ENCODE measurements at regions not wholly inside any gene's neighbourhood (a gene's known extent, or its start where the extent isn't known, plus 50 kb on each side); places are given as distances from the start of the nearest gene placed in this dataset.

GRCh38 chr2:38215993-38216392, 140.0 kb upstream of the CYP1B1 start:
- peaks cover 37% of the 10 kb centered on the region for H3K4me1 Mint-ChIP-seq
- no peak overlapping the region for H3K4me3 Mint-ChIP-seq
- peaks cover 2% of the 10 kb centered on the region for H3K9me3 Mint-ChIP-seq
- no peak overlapping the region for H3K27ac Mint-ChIP-seq (ENCODE audit: unreplicated experiment)
- no peak for DNase-seq (ENCODE audit: low read depth, low spot score)
- no peaks in the 10 kb centered on the region for H3K36me3 Mint-ChIP-seq (ENCODE audit: low read depth)
- peaks cover 6% of the 10 kb centered on the region for H3K27me3 Mint-ChIP-seq (ENCODE audit: low read depth)
- TF ChIP-seq CTCF (conservative IDR thresholded peaks at IDR 0.05) = no peak

DNA sequence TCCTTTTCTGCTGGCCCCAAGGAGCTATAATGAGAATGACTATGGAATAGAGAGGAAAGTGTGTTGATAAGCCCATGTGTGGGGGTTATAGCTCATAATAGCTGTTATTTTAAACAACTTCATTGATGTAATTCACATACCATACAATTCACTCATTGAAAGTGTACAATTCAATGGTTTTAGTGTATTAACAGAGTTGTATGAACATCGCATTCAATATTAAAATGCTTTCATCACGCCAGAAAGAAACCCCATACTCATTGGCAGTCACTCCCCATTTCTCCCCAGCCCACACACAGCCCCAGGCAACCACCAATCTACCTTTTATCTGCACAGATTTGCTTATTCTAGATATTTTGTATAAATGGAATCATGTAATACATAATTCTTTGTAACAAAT, 139.6 kb upstream of the CYP1B1 start:
- Mint-ChIP-seq H3K4me1 (peaks cover 37% of the 10 kb centered on the region), H3K36me3 (ENCODE audit: low read depth) (no peaks in the 10 kb centered on the region), H3K9me3 (peaks cover 2% of the 10 kb centered on the region), H3K4me3 (no peak overlapping the region), H3K27me3 (ENCODE audit: low read depth) (peaks cover 6% of the 10 kb centered on the region), H3K27ac (ENCODE audit: unreplicated experiment) (no peak overlapping the region)
- no peak for TF ChIP-seq CTCF (conservative IDR thresholded peaks at IDR 0.05)
- DNase-seq (ENCODE audit: low read depth, low spot score) = no peak

- peaks cover 37% of the 10 kb centered on the region for H3K4me1 Mint-ChIP-seq
- no peak overlapping the region for H3K4me3 Mint-ChIP-seq
- H3K27ac Mint-ChIP-seq (ENCODE audit: unreplicated experiment) = no peak overlapping the region
- H3K9me3 Mint-ChIP-seq = no peaks in the 10 kb centered on the region
- peak; percentile 34 for DNase-seq (ENCODE audit: low read depth, low spot score)
- H3K27me3 Mint-ChIP-seq (ENCODE audit: low read depth) = peaks cover 6% of the 10 kb centered on the region
- no peaks in the 10 kb centered on the region for H3K36me3 Mint-ChIP-seq (ENCODE audit: low read depth)
- no peak for TF ChIP-seq CTCF (conservative IDR thresholded peaks at IDR 0.05)
Observed at GRCh38 chr2:38214209-38214717, 138.3 kb upstream of the CYP1B1 start.

- no peak for TF ChIP-seq CTCF (conservative IDR thresholded peaks at IDR 0.05)
Observed at GRCh38 chr2:38213619-38214167, 137.7 kb upstream of the CYP1B1 start.

GRCh38 chr2:38212312-38212711, 136.4 kb upstream of the CYP1B1 start:
- no peak for TF ChIP-seq CTCF (conservative IDR thresholded peaks at IDR 0.05)
- H3K4me1 Mint-ChIP-seq = peaks cover 29% of the 10 kb centered on the region
- H3K27me3 Mint-ChIP-seq (ENCODE audit: low read depth) = peaks cover 4% of the 10 kb centered on the region
- no peaks in the 10 kb centered on the region for H3K36me3 Mint-ChIP-seq (ENCODE audit: low read depth)
- H3K9me3 Mint-ChIP-seq = no peaks in the 10 kb centered on the region
- H3K27ac Mint-ChIP-seq (ENCODE audit: unreplicated experiment) = no peak overlapping the region
- DNase-seq (ENCODE audit: low read depth, low spot score) = no peak
- no peak overlapping the region for H3K4me3 Mint-ChIP-seq

More at GRCh38 chr2:38213619-38214167, 137.7 kb upstream of the CYP1B1 start:
- peaks cover 6% of the 10 kb centered on the region for H3K27me3 Mint-ChIP-seq (ENCODE audit: low read depth)
- H3K4me3 Mint-ChIP-seq = no peak overlapping the region
- H3K36me3 Mint-ChIP-seq (ENCODE audit: low read depth) = no peaks in the 10 kb centered on the region
- H3K9me3 Mint-ChIP-seq = no peaks in the 10 kb centered on the region
- H3K4me1 Mint-ChIP-seq = peaks cover 33% of the 10 kb centered on the region
- DNase-seq (ENCODE audit: low read depth, low spot score) = no peak
- H3K27ac Mint-ChIP-seq (ENCODE audit: unreplicated experiment) = no peak overlapping the region
